ENCODE measurements at regions not wholly inside any gene's neighbourhood (a gene's known extent, or its start where the extent isn't known, plus 50 kb on each side); places are given as distances from the start of the nearest gene placed in this dataset.
"Not testable (repeated sequence)": the region's sequence is repeated elsewhere in the genome, so short reads cannot be mapped to it uniquely, and the experiment has no call there.

DNA sequence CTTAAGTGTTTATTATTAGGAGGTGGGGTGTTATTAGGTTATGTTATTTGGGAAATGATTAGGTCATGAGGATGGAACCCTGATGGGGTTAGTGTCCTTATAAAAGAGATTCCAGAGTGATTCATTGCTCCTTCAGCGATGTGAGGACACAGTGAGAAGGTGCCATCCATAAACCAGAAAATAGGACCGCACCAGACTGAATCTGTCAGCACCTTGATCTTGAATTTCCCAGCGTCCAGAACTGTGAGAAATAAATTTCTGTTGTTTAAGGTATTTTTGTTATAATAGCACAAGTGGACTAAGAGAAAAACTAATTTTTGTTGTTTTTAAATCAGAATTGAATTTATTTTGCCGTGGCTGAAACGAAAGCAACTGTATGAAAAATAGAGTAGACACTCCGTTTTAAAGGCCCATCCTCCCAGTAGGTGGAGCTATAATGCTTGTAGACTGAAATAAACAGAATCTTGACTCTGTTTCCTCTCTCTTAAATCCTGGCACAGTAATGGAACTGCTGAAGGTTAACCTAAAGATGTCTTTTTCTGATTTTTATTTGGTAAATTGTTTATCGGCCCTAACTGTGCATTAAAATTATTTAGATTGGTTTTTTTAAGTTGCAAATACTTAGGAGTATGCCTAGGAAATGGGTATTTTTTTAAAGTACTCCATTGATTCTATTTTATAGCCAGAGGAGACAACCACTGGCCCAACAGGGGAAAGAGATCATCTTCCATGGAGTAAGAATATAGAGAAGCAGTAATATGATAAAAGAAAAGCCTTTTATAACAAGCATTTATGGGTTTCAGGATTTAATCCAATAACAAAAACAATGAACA, 133.2 kb upstream of the ADAMTS3 start:
- H3K27me3 ChIP-seq: no peaks in the 10 kb centered on the region
- DNase-seq: peak in 1 of 2 donors; percentile 26
- intact Hi-C loops (cut with DNase I): loop anchor here in 9 of 10 donors (2.0 to 10.0 kb wide), 5 partner anchors 197 to 320 kb away; no protein-coding TSS in a partner anchor
- 19 to 27% methylated on average over 7 of the region's 7 CpGs for WGBS, 2 donors
- peak in 1 of 8 donors; percentile 47 for ATAC-seq
- H3K9me3 ChIP-seq: no peaks in the 10 kb centered on the region
- H3K27ac ChIP-seq: no peak overlapping the region
- peaks cover 0 to 6% (median 0%) of the 10 kb centered on the region in 9 donors for H3K4me1 ChIP-seq
- TF ChIP-seq, protein P1, sequence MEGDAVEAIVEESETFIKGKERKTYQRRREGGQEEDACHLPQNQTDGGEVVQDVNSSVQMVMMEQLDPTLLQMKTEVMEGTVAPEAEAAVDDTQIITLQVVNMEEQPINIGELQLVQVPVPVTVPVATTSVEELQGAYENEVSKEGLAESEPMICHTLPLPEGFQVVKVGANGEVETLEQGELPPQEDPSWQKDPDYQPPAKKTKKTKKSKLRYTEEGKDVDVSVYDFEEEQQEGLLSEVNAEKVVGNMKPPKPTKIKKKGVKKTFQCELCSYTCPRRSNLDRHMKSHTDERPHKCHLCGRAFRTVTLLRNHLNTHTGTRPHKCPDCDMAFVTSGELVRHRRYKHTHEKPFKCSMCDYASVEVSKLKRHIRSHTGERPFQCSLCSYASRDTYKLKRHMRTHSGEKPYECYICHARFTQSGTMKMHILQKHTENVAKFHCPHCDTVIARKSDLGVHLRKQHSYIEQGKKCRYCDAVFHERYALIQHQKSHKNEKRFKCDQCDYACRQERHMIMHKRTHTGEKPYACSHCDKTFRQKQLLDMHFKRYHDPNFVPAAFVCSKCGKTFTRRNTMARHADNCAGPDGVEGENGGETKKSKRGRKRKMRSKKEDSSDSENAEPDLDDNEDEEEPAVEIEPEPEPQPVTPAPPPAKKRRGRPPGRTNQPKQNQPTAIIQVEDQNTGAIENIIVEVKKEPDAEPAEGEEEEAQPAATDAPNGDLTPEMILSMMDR (IDR thresholded peaks at IDR 0.05): peak in 7 of 9 donors; percentile 55 to 76 (median 70)
- H3K36me3 ChIP-seq: no peaks in the 10 kb centered on the region
- peak overlapping the region in 9 of 10 donors; percentile 2 to 49 (median 41) for H3K4me3 ChIP-seq

DNA sequence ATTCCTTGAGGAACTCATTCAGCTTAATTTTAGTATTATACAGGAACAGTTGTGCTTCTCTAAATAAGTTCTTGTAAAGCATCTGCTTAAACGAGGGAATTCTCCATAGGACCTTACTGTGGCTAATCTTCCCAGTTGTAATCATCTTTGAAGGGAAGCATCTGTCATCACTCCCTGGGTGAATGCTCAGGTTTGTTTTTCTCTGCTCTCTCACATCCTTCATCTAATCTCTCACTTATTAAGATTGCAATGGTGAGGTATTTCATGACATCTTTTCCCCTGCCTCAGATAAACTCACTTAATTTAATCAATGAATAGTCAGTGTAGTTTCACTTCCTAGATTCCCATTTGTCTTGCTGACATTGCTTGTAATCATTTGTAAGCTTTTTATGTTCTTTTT, 121.8 kb upstream of the ADAMTS3 start:
- no peak for DNase-seq
- ATAC-seq: no peak
- Histone ChIP-seq H3K27ac (no peak overlapping the region), H3K4me1 (no peaks in the 10 kb centered on the region), H3K27me3 (no peaks in the 10 kb centered on the region), H3K9me3 (peaks cover 0 to 6% (median 0%) of the 10 kb centered on the region in 11 donors), H3K36me3 (no peaks in the 10 kb centered on the region), H3K4me3 (no peak overlapping the region)
- TF ChIP-seq, protein P1 (IDR thresholded peaks at IDR 0.05): no peak
- intact Hi-C loops (cut with DNase I): no loop called here
- WGBS, 2 donors: 2 to 10% methylated on average over 1 of the region's 1 CpG

DNA sequence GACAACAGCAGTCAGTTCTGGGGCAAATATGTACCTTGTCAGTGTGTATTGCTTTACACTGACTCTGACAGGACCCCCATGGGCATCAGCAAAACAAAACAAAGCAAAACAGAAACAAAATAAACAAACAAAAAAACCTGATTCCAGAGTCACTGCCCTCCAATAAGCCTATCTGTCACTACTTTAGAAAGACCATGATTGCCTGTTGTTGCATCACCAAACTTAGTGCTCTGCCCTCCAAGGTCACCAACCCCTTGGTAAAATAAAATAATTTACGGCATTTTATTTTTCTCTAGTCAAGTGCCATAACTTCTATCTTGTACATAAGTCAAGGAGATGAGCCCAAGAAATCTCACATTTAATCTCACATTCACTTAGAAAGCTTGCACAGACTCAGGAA, 120.9 kb upstream of the ADAMTS3 start:
- TF ChIP-seq, protein P1 (IDR thresholded peaks at IDR 0.05): no peak
- Histone ChIP-seq H3K36me3 (no peaks in the 10 kb centered on the region), H3K27ac (no peak overlapping the region), H3K27me3 (no peaks in the 10 kb centered on the region), H3K9me3 (peaks cover 0 to 10% (median 0%) of the 10 kb centered on the region in 11 donors), H3K4me3 (no peak overlapping the region), H3K4me1 (no peaks in the 10 kb centered on the region)
- WGBS, 2 donors: 62 to 75% methylated on average over 1 of the region's 1 CpG
- ATAC-seq (no peak), DNase-seq (no peak)
- intact Hi-C loops (cut with DNase I): no loop called here

DNA sequence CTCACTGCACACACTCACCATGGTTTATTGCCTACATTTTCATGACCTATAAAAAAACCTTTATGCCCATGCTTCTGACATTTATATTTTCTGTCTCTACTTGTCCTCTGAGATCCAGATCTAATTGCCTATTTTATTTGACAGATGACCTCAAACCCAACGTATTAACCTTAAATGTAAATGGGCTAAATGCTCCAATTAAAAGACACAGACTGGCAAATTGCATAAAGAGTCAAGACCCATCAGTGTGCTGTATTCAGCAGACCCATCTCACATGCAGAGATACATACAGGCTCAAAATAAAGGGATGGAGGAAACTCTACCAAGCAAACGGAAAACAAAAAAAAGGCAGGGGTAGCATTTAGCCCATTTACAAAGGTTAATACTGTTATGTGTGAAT, 117.4 kb upstream of the ADAMTS3 start:
- H3K36me3 ChIP-seq; ATAC-seq; intact Hi-C loops (cut with DNase I); H3K4me1 ChIP-seq; DNase-seq; H3K4me3 ChIP-seq; H3K27me3 ChIP-seq; H3K27ac ChIP-seq: not testable (repeated sequence)
- peaks cover 0 to 20% (median 0%) of the 10 kb centered on the region in 11 donors for H3K9me3 ChIP-seq
- 86 to 89% methylated on average over 2 of the region's 2 CpGs for WGBS, 2 donors

DNA sequence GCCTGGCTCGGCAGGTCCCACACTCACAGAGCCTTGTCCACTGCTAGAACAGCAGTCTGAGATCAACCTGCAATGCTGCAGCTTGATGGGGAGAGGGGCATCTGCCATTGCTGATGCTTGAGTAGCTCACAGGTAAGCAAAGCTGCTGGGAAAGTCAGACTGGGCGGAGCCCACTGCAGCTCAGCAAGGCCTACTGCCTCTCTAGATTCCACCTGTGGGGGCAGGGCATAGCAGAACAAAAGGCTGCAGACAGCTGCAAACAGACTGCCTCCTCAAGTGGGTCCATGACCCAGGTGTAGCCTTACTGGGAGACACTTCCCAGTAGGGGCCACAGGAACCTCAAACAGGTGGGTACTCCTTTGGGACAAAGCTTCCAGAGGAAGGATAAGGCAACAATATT, 110.6 kb upstream of the ADAMTS3 start:
- Histone ChIP-seq H3K36me3 (no peaks in the 10 kb centered on the region), H3K27ac (no peak overlapping the region), H3K4me1 (no peaks in the 10 kb centered on the region), H3K4me3 (no peak overlapping the region), H3K27me3 (peaks cover 0 to 20% (median 0%) of the 10 kb centered on the region in 7 donors), H3K9me3 (peaks cover 0 to 28% (median 0%) of the 10 kb centered on the region in 11 donors)
- 90 to 95% methylated on average over 2 of the region's 2 CpGs for WGBS, 2 donors
- intact Hi-C loops (cut with DNase I): no loop called here
- DNase-seq (no peak), ATAC-seq (no peak)
- TF ChIP-seq, protein P1 (IDR thresholded peaks at IDR 0.05): no peak
